Fibroblast of villous mesenchyme (primary cell): ENCODE measurements at regions not wholly inside any gene's neighbourhood (a gene's known extent, or its start where the extent isn't known, plus 50 kb on each side); places are given as distances from the start of the nearest gene placed in this dataset.

Source experiments
- DNase-seq: peaks from one replicate; pipeline ENCODE4 v3.0.0-alpha.2; 2010; ENCODE audit warnings: low read depth
- H3K4me3 ChIP-seq: 2 replicates; pipeline ENCODE4 v1.5.1; 2011; ENCODE audit warnings: low read depth, mild to moderate bottlenecking, low read length
- CTCF ChIP-seq: IDR thresholded peaks from 2 replicates; pipeline ENCODE4 v1.5.1; 2012; ENCODE audit warnings: low read depth, mild to moderate bottlenecking, low read length; ENCODE audit not compliant: insufficient read depth

- H3K4me3 ChIP-seq, result no peak overlapping the region
- TF ChIP-seq CTCF, result no peak
Observed at GRCh38 chr10:4025339-4025738, 240.3 kb upstream of the KLF6 start.

GRCh38 chr10:4024516-4025245, 239.7 kb upstream of the KLF6 start:
- peak; percentile 16 for DNase-seq
- TF ChIP-seq CTCF, result no peak
- H3K4me3 ChIP-seq, result no peak overlapping the region

More at GRCh38 chr10:4025339-4025738, 240.3 kb upstream of the KLF6 start:
- DNase-seq, result no peak

- H3K4me3 ChIP-seq, result no peak overlapping the region
- no peak for TF ChIP-seq CTCF
- DNase-seq, result no peak
Observed at GRCh38 chr10:4024027-4024426, 239.0 kb upstream of the KLF6 start.

GRCh38 chr10:4022473-4022872, 237.5 kb upstream of the KLF6 start:
- peak; percentile 90 for DNase-seq
- TF ChIP-seq CTCF, result no peak
- no peak overlapping the region for H3K4me3 ChIP-seq

GRCh38 chr10:4020631-4021030, 235.6 kb upstream of the KLF6 start:
- no peak for DNase-seq
- TF ChIP-seq CTCF, result no peak
- H3K4me3 ChIP-seq, result no peak overlapping the region

GRCh38 chr10:4018054-4018511, 233.1 kb upstream of the KLF6 start:
- H3K4me3 ChIP-seq, result no peak overlapping the region
- DNase-seq, result no peak
- TF ChIP-seq CTCF, result no peak

- DNase-seq, result no peak
- no peak overlapping the region for H3K4me3 ChIP-seq
- TF ChIP-seq CTCF, result no peak
Observed at GRCh38 chr10:4017336-4017735, 232.3 kb upstream of the KLF6 start.
